GM18868 (cell line): ENCODE measurements at regions not wholly inside any gene's neighbourhood (a gene's known extent, or its start where the extent isn't known, plus 50 kb on each side); places are given as distances from the start of the nearest gene placed in this dataset.

Experiments
- ATAC-seq: cut with Tn5 transposase; IDR thresholded peaks from one replicate; pipeline ENCODE4 v1.9.1; 2021; ENCODE audit warnings: mild to moderate bottlenecking, moderate library complexity; ENCODE audit not compliant: unreplicated experiment

- ATAC-seq = peak; percentile 45
These were observed 144.1 kb downstream of the SOX2 start for GRCh38 chr3:181855825-181856224.

DNA sequence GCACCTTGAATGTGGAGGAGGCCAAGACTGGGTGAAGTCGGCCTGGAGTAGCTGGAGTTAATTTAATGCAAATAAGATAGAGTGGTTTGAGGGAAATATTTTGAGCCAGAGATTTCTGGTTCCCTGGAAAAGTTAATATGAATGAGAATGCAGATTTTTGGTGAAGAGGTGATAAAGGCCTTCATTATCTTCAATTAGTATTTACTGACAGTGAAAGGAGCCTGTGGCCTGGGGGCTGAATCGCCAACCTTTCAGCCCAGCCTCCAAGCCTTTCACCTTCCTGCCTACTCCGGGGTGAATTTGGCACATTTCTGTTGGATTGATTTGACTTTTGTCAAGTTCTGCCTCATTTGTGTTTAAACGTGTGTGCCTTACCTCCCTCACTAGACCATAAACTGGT, 147.8 kb downstream of the SOX2 start:
- no peak for ATAC-seq

- ATAC-seq = no peak
These were observed 148.5 kb downstream of the SOX2 start for GRCh38 chr3:181860235-181860634.

DNA sequence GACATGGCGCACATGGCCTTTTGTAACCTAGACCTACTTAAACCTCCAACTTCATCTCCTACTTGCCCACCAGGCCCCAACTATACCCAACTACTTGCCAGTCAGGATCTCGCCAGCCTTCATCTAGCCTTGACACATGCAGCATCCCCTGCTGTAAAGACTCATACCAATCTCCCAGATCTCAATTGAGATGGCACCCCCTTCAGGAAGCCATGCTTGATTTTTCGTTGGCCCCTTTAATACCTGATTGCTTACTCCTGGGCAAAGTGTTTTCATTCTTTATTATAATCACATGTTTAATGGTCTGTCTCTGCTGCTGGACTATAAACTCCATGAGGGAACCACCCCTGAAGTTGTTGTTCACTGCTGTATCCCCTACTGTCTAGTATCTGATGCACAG, 150.8 kb downstream of the SOX2 start:
- no peak for ATAC-seq

- no peak for ATAC-seq
These were observed 156.9 kb downstream of the SOX2 start for GRCh38 chr3:181868576-181869082.

DNA sequence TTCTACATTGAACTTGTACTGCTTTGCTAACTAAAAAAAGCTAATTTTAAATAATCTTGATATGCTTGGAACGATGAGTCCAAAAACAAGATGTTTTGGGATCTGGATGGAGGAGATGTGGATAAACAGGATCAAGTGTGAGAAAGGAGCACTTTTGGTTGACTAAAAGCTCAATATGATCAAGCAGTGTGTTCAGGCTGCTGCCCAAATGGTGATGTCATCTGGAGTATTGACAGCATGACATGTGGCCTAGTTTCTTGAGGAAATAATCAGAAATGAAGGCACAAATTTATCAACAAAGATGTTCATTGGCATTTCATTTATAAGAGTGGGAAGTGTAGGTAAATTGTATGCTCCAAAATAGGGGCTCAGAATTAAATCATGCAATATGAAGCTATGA, 161.2 kb downstream of the SOX2 start:
- ATAC-seq = no peak

DNA sequence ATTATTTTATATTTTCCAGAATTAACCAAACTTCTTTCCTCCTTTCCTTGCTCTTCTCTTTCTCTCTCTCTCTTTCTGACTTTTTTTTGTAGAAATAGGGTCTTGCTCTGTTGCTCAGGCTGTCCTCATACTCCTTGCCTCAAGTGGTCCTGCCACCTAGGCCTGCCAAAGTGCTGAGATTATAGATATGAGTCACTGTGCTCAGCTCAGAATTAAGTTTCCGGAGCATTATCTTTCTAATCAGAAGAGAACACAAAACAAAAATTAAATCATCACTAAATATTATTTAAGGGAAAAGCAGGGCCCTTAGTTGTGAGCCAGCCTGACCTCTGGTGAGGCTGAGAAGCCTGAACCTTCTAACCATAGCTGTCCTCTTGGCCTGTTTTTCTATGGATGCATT, 168.2 kb downstream of the SOX2 start:
- ATAC-seq = peak; percentile 65

DNA sequence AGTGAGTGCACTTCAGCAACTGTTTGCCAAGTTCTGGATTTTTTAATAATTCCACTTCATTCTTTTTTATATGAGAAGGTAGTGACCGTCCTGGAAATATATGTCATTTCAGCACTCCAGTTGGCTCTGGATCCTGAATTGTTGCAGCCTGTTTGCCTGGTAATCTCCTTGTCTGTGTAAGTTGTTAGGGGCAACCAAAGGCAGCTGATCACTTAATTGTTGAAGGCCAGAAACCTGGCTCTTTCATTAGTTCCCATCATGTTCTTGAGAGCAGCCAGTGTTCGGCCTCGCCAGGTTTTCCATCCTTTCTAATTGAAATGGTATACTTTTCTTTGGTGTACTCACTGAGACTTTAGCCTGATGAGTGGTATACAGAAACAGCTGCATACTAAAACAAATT, 168.6 kb downstream of the SOX2 start:
- no peak for ATAC-seq

GRCh38 chr3:181881749-181882148, 170.0 kb downstream of the SOX2 start:
- ATAC-seq = no peak

GRCh38 chr3:181885868-181886630, 174.3 kb downstream of the SOX2 start:
- ATAC-seq = no peak

DNA sequence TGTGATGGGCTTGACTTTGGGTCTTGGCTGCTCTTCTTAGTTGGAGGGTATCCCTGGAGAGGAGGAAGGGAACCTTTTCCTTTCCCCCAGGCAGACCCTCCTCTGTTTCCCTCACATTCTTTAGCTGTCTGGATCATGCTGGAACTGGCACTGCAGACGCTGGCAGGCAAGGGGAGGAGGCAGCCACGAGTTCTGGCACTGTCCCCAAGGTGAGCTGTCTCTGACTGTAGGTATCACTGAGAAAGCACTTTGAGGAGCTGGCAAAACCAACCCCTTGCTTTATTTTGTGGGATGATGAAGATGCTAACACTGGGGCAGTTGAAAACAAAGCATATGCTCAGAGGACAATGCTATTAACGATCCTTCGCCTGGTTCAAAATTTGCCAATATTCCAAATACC, 175.0 kb downstream of the SOX2 start:
- ATAC-seq = no peak

- ATAC-seq = no peak
These were observed 176.0 kb downstream of the SOX2 start for GRCh38 chr3:181887685-181888084.

DNA sequence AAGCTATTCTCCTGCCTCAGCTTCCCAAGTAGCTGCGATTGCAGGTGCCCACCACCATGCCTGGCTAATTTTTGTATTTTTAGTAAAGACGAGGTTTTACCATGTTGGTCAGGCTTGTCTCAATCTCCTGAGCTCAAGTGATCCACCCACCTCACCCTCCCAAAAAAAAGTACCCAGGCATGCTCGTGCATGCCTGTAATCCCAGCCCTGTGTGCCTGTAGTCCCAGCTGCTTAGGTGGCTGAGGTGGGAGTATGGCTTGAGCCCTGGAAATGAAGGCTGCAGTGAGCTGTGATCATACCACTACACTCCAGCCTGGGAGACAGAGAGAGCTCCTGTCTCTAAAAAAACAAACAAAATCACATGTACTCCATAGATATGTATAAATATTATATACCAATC, 176.5 kb downstream of the SOX2 start:
- ATAC-seq = no peak

GRCh38 chr3:181892848-181893247, 181.1 kb downstream of the SOX2 start:
- no peak for ATAC-seq

GRCh38 chr3:181896605-181897004, 184.9 kb downstream of the SOX2 start:
- peak; percentile 30 for ATAC-seq

DNA sequence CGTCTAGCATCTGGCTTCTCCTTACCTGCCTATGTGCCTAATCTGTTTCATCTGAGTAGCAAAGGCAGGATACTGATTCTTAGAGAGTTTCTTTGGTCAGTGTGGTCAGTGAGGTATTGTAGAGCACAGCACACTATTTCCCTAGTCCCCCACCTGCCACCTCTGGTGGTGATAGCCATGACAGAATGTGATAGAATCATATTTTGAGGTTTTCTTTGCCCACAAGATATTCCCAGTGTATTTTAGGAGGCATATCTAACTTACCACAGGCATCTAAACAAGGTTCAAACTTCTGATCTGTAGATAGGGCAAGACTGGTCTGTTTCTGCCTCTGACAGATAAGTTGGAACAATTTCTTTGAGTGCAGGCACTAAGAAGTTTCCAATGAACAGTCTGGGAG, 188.0 kb downstream of the SOX2 start:
- ATAC-seq = no peak

- no peak for ATAC-seq
These were observed 189.9 kb downstream of the SOX2 start for GRCh38 chr3:181901626-181902025.

DNA sequence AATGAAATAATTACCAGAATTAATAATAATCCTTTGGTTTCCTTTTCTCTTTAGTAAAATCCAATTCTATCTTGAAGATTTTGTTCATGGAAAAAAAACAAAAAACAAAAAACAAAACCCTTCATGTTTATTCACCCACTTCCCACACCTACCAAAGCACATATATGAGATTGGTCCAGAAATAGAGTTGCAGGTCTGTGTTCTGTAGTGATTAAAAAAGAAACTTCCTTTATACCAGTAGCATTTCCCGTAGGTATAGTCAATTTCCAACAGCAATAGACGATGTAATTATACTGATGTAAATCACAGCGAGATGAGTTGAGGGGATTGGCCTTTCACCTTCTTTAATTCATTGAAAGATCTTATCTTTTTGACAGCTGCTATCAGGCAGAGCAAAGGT, 194.6 kb downstream of the SOX2 start:
- peak; percentile 64 for ATAC-seq

DNA sequence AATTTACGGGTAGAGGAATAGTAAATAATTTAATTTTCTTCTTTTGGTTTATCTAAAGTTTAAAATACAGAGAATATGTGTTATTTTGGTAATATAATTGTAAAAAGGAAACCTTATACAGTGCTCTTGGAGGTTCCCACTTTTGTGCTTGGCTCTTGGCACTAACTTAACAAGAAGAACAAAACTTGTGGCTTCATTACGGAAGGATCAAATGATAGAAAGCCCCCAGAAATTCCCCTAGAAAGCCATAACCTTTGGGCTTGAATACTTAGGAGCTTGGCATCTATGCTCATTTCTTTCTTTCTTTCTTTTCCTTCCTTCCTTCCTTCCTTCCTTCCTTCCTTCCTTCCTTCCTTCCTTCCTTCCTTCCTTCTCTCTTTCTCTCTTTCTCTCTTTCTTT, 197.5 kb downstream of the SOX2 start:
- ATAC-seq = no peak

GRCh38 chr3:181912384-181912783, 200.7 kb downstream of the SOX2 start:
- peak; percentile 47 for ATAC-seq

DNA sequence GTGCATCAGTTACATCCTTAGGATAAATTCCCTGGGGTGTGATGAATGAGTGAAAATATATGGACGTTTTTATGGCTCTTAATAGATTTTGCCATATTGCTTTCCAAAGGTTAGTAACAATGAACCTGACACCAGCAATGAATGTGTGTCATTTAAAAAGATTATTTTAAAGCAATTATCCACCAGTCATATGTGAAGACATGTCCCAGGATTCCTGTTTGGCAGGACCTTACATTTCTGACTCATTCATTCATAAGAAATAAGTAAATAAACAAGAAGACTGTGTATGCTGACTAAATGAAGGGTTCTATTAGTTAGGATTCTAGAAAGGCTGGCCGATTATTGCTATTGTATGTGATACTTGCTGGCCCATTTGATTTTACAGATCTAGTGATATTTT, 201.5 kb downstream of the SOX2 start:
- ATAC-seq = no peak

- ATAC-seq = no peak
These were observed 203.8 kb downstream of the SOX2 start for GRCh38 chr3:181915551-181915950.

- ATAC-seq = no peak
These were observed 204.3 kb downstream of the SOX2 start for GRCh38 chr3:181916013-181916412.
